RCC 7860 (cell line): ENCODE measurements at regions not wholly inside any gene's neighbourhood (a gene's known extent, or its start where the extent isn't known, plus 50 kb on each side); places are given as distances from the start of the nearest gene placed in this dataset.

Experiments used
- DNase-seq: peaks from one replicate; pipeline ENCODE4 v3.0.0-alpha.2; 2015; ENCODE audit warnings: low spot score
- FAIRE-seq: peaks from 2 replicates; lab custom pipeline; 2012; peaks lifted over from hg19 to GRCh38; lab: Jason Lieb, UNC

DNA sequence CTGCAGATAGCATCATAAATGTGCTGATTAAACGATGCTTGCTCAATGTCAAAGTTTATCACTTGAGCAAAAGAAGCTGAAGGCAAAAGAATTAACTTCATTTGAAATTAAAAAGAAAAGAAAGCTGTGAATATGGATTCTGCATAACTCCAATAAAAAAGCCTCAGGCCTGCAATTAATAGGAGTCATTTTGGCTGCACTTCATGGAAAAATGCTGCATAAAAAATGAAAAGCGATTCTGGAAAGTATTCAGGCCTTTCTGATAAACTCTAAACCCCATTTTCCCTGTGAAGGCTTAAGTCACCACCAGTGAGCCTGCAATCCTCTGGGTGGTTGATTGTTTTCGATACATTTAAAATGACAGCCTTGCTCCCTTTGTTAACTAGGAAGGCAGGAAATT, 1793.4 kb downstream of the SUCLG1 start:
- FAIRE-seq (no peak), DNase-seq (no peak)

DNA sequence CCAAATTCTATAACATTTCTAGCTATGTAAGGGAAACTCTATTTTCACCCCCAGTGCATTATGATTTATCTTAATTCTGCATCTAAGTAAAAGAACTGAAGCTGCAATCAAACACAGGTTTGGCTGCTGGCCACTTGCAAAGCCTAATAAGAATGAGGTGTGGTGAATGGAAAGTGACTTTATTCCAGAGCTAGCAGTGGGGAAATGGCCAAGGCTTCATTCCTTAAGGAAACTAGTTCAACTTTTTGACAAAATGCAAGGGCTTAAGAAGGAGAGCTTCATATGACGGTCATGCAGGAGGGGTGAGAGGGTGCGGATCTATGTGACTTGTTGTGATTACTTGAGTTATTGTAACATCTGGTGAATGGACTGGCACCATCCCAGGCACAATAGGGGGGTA, 1802.0 kb downstream of the SUCLG1 start:
- no peak for FAIRE-seq
- DNase-seq = no peak

DNA sequence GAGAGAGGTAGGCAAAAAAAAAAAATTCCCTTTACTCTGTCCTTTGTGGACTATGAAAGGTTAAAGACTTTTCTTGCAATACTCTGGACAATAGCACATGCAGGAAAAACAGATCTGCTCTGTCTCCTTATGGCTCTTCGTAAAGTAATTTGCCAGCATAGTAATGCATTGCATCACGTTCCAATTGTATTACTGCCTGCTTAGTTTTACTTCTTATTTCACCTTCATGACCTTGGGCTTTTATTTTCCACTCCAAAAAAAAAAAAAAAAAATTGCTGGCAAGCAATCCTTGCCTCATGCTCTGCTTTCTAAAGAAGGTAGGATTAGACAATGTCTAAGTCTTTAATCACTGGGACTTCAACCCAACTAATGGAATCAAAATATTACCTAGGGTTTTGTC, 1802.7 kb downstream of the SUCLG1 start:
- no peak for FAIRE-seq
- no peak for DNase-seq

DNA sequence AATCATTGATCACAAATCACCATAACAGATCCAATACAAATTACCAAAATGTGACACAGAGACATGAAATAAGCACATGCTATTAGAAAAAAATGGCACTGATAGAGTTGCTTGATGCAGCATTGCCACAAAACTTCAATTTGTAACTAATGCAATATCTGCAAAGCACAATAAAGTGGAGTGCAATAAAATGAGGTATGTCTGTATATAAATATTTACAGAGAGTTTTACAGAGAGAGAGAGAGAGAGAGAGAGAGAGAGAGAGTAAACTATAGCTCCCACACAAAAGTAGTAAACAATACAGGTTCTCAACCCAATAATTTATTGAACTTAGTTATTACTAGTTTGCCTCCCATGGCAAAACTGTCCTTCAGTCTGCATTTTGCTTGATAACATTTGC, 1807.0 kb downstream of the SUCLG1 start:
- no peak for DNase-seq
- no peak for FAIRE-seq

DNA sequence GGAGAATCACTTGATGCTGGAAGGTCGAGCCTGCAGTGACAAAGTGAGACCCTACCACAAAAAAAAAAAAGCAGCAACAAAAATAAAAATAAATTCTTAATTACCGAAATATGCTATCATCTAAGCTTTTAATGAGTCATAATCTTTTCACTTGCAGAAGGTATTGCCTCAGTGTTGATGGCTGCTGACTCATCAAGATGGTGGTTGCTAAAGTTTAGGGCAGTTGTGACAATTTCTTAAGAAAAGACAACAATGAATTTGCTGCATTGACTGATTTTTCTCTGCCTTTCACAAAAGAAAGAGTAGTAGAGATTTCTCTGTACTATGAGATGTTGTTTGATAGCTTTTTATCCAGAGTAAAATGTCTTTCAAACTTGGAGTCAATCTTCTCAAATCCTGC, 1809.0 kb downstream of the SUCLG1 start:
- FAIRE-seq (no peak), DNase-seq (no peak)

DNA sequence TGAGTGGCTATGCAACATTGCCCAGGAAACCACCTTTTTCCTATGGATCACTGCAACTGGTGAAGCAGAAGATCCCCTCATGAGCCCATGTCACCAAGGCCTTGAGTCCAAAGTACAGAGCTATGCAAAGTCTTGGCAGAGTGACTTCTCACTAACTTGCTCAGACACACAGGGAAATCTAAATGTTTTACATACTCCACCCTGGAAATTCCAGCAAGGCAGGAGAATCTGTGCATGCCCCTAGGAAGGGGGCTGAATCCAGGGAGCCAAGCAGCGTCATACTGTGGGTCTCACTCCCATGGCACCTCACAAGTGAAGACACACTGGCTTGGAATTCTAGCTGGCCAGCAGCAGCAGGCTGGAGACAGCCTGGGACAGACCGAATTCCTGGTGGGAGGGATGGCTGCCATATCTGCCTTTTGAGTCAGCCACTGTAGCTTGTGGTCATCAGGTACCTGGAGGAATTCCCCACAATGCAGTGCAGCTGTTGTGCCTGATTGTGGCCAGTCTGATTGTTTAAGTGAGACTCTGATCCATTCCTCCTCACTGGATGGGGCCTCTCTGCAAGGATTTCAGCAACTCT, 1817.4 kb downstream of the SUCLG1 start:
- DNase-seq (peak; percentile 54), FAIRE-seq (no peak)

DNA sequence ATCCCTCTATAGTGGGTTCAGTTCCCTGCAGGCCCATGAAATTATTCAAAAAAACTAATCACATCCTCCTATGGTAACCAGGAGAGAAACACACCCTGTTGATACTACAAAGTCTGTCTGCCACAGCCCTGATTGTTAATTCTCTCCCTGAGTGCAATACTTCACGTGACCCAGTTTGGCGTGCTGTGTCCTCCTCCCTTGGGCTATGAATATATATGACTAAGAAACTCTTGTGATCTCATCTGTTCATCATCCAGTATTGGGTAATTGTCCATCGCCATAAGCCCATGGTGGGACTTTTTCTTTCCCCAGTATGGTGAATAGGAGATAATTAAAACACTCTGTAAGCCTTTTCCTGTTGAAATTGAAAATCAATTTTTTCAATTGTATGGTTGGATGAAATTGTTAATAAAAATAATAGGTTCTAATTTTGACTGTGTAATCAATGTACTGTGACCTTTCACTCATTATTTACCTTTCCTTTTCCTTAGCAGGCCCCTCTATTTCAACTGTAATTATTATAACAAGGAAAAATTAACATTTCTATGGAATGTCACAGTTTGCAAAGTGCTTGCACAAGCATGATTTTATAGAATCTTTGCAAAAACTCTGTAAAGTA, 1822.6 kb downstream of the SUCLG1 start:
- FAIRE-seq = no peak
- DNase-seq = no peak

DNA sequence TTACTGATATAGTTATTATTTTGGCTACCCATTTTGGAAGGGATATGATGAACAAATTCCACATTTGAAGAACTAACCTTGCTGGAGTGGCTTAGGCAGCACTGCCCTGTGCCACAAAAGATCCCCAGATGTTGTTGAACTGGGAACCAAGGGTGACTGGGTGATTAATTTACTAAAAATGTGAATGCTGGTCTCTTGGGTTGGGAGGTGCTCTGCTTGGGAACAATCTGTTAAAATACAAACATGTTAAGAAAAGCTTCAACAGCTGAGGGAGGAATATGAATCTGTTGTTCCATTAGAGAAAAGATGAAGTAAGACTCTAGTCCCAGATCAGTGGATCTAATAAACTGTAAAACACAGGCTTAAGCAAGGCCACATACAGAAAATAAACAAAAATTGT, 1860.1 kb downstream of the SUCLG1 start:
- DNase-seq = no peak
- FAIRE-seq = no peak

DNA sequence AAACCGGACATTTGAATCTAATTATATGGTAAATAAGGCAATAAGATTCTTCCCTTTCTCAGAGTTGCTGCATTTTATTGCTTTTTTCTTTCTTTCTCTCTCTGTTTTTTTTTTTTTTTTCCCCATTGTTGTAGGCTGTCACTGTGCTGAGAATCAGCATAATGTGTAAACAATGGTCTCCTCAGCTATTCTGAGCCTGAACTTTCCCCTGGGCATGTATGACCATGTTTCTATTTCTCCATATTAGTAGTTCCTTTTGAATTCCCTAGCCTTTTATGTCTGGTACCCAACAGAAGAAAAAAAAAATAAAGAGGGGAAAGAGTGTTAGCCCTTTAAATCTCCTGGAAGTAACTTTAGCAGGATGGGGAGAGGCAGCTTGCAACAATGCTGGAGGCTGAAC, 1862.5 kb downstream of the SUCLG1 start:
- DNase-seq (no peak), FAIRE-seq (no peak)

DNA sequence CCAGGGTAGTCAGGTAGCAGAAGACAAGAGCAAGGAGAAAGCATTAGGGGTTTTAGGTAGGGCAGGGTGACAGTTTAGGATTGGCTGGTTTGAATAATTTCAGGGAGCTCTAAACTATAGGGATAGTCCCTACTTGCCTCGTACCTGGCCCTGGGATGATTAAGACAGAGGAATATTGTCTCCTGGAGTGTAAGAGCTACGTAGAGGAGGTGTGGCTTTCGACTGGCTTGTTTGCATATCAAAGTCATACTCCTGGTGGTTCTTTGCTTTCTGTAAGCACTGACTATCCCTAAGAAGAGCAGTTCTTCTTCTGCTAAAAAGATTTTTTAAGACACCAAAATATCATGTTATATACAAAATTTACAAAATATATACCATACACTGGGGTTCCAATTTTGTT, 1867.4 kb downstream of the SUCLG1 start:
- FAIRE-seq = no peak
- DNase-seq = no peak

DNA sequence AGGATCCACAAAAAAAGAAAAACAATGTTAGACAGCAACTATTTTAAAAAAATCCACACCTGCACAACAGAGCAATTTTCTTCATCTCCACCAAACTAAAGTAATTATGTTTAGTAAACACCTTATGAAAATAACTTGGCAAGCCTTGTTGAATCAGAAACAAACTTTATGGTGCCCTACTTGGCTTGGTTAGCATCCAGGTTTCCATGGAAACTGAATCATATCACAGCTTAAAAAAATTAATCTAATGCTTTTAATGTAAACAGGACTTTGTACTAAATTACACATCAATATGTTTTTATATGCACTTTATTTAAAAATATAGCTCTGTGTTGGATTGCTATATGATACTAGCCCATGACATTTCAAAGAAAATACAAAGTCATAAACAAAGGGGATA, 1882.4 kb downstream of the SUCLG1 start:
- FAIRE-seq = no peak

DNA sequence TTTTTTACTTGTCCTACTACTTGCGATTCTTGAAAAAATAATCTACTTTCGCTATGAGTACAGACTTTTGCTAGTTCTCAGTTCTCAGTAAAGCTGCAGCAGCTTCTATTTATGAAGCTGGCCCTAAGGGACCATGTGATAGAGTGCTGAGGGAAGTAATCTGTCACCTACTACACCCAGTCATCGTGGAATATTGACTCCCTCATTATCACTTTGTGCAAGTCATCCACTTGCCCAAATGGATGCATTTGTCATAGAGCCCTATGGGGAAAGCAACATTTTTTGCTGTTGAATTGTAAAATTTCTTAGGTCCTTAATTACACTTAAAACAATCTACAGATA, 1919.8 kb downstream of the SUCLG1 start:
- DNase-seq = no peak
- FAIRE-seq = no peak

More for the DNA sequence above, 1882.4 kb downstream of the SUCLG1 start:
- DNase-seq = no peak

DNA sequence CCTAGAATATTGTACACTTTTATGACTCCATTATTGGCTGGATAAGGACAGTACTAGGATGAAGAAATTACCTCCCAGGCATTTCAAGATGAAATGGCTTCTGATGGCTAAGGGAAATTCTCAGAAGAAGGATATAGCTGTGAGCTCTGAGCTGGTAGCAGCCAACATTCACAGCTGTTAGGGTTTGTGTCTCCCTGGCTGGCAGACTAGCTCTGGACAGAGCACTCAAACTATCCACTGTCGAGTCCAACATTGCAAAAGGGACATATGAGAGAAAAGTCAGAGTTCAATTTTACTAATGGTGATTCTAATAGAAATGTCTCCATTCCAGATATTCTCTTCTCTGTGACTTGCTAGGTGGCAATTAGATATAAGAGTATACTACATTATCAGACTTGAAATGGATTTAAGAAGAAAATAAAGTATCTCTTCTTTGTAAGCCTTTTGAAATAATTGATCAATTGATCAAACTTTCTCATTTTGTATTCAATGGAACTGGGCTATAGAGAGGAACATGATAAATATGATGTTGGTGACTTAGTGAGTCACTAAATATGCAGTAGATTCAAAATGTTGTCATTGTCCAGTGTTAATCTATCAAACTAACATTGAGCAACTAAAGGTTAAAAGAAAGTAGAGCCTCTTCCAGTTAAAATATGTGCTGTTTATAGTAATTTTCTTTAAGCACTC, 1920.3 kb downstream of the SUCLG1 start:
- FAIRE-seq = no peak

DNA sequence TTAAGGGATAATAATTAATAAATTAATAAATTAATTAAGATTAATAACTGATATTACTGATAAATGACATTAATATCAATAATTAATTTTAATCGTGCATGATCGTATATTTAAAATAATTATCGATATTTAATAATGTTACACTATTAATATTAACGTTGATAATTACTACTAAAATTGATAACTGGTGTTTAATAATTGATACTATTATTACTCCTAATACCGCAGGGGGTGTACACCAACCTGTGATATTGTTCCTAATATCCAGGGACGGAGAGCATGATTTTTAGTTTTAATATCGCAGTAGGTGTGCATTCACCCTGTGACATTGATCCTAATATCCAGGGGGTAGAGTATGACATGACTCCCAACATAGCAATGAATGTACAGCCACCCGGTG, 1930.8 kb downstream of the SUCLG1 start:
- no peak for DNase-seq
- no peak for FAIRE-seq

More for the DNA sequence above, 1920.3 kb downstream of the SUCLG1 start:
- DNase-seq = no peak

DNA sequence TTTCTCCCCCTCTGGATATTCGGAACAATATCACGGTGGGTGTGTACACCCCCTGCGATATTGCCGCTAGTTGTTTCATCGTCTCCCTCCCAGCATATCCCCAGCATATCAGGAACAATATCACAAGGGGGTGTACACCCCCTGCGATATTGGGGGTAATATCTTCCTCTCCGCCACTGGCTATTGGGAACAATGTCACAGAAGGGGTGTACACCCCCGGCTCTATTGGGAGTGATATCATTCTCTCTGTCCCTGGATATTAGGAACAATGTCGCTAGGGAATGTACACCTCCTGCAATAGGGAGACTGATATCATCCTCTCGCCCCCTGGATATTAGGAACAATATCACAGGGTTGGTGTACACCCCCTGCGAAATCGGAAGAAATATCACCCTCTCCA, 1932.0 kb downstream of the SUCLG1 start:
- FAIRE-seq = no peak
- no peak for DNase-seq

DNA sequence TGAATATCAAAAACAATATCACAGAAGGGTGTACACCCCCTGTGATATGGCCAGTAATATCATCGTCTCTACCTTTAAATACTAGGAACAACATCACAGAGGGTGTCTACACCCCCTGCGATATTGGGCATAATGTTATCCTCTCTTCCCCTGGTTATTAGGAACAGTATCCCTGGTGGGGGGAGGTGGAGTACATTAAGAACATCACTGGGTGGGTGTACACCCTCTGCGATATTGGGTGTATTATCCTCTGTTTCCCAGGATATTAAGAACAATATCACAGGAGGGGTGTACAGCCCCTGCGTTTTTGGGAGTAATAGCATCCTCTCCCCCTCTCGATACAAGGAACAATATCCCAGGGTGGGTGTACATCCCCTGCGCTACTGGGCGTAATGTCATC, 1932.8 kb downstream of the SUCLG1 start:
- DNase-seq (no peak), FAIRE-seq (no peak)

DNA sequence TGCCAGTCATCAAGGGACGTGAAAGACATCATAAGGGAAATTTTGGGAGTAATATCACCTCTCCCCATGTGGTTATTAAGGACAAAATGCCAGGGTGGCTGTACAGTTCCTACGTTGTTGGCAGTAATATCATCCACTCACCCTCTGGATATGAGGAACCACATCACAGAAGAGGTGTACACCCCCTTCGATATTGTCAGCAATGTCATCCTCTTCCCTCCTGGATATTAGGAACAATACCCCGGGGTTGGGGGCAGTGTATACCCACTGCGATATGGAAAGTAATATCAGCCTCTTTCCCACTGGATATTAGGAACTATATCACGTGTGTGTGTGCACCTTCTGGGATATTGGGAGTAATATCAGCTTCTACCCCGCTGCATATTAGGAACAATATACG, 1933.3 kb downstream of the SUCLG1 start:
- DNase-seq (no peak), FAIRE-seq (no peak)

DNA sequence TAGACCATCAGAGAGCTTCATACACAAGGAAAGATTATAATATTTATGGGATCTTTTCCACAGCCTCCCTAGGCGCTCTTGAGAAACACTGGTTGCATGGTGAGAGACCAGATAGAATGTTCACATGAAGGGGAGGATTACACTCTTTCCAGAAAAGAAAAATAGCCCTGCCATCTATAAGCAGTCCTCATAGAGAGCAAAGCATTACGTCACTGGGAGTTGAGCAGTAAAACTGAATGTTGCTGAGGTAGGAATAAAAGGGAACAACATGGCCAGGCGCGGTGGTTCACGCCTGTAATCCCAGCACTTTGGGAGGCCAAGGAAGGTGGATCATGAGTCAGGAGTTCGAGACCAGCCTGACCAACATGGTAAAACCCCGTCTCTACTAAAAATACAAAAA, 1934.3 kb downstream of the SUCLG1 start:
- FAIRE-seq (no peak), DNase-seq (no peak)

DNA sequence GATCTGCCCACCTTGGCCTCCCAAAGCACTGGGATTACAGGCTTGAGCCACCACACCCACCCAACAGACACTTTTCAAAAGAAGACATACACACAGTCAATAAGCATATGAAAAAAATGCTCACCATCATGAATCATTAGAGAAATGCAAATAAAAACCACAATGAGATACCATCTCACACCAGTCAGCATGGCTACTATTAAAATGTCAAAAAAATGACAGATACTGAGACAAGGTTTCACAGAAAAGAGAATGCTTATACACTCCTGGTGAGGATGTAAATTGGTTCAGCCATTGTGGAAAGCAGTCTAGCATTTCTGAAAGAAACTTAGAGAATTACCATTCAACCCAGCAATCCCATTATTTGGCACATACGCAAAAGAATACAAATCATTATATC, 1947.2 kb downstream of the SUCLG1 start:
- no peak for DNase-seq
- no peak for FAIRE-seq

DNA sequence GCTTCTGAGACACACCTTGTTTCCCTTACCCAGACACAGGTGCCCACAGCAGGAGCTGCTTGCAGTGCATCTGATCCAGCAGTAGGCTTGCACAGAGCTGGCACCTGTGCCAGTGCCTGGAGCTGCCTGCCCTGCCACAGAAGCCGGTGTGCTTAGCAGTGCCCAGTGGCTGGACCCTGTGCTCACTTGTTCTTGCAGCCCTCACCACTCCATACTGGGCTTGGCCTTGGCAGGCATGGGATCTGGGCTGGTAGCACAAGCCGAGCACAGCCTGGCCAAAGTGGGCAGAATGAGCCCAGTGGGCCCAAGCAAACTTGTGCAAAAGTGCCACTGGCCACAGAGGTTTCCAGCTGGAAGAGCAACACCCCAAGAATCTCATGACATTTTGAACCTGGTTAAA, 1950.4 kb downstream of the SUCLG1 start:
- FAIRE-seq = no peak
- no peak for DNase-seq

DNA sequence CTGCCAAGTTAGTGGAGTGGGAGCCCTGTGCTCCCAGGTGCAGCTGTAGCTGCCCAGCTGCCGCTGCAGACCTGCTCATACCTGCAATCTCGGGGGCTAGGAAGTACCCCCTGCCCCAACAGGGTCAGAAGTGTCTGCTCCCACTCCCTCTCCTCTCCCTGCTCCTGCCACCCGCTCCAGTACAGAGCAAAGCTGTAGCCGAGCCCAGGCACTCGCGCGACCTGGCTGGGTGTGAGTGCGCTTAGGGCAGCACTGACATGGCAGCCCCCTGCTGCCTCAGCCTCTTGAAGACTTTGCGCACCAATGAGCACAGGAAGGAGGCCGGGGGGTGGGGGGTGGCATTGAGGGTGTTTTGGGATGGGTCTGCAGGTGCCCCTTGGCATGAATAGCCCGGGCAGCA, 1951.4 kb downstream of the SUCLG1 start:
- FAIRE-seq (no peak), DNase-seq (no peak)

DNA sequence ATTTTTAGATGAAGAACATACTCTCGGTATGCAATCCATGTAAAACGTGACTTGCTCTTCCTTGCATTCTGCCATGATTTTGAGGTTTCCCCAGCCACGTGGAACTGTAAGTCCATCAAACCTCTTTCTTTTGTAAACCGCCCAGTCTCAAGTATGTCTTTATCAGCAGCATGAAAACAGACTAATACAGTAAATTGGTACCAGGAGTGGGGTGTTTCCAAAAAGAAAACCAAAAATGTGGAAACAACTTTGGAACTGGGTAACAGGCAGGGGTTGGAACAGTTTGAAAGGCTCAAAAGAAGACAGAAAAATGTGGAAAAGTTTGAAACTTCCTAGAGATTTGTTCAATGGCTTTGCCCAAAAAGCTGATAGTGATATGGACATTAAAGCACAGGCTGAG, 1957.9 kb downstream of the SUCLG1 start:
- no peak for DNase-seq
- no peak for FAIRE-seq
